ENCODE measurements at regions not wholly inside any gene's neighbourhood (a gene's known extent, or its start where the extent isn't known, plus 50 kb on each side); places are given as distances from the start of the nearest gene placed in this dataset.

DNA sequence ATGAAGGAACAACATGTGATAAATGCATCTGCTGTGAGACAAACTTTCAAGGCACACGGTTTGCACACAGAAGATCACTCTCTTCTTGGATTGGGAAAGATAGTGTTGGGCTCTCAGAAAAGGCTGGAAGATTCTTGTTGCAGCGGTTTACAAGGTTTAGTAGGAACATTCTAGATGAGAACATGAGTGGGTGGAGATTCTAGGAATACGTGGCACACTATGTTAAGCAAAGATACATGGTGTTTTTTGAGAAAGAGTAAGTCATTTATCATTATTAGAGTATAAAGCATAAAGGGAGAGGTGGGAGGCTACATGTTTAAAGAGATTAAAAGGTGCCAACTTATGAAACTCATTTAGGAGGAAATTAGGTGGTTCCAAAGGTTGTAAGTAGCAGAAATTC is 348.8 kb upstream of the HS3ST1 start:
- H2BK120ac ChIP-seq (ENCODE audit: low read depth, low read length), result no peak overlapping the region
- dilution Hi-C loops (cut with HindIII; ENCODE audit: low sequenced_read_pairs, unreplicated experiment) (no loop called here), intact Hi-C loops (cut with micrococcal nuclease) (no loop called here), in situ Hi-C loops (cut with MboI; ENCODE audit: low sequenced_read_pairs) (no loop called here)
- no peaks in the 10 kb centered on the region for H3K36me3 ChIP-seq (ENCODE audit: control insufficient read depth, insufficient read depth, low read length)
- WGBS, 2 experiments (ENCODE audit: extremely low coverage in 2 of 2, insufficient read length in 1 of 2), result 50% methylated on average over 1 of the region's 3 CpGs; no CpG with 5 or more reads in 1 of the 2 experiments
- ATAC-seq (ENCODE audit: low read depth) (no peak), DNase-seq (no peak)
- H3K27me3 ChIP-seq (ENCODE audit: control insufficient read depth, insufficient read depth, low read length), result no peaks in the 10 kb centered on the region
- no peak overlapping the region for H2AFZ ChIP-seq (replicated peaks; ENCODE audit: low read length, poor library complexity)
- no peak overlapping the region for H3K9ac ChIP-seq (ENCODE audit: low read depth, low read length)
- H3K4me1 ChIP-seq (ENCODE audit: control insufficient read depth, insufficient read depth, low read length), result no peaks in the 10 kb centered on the region
- H3K9me1 ChIP-seq (ENCODE audit: insufficient read depth, low read length), result no peaks in the 10 kb centered on the region
- H3K18ac ChIP-seq (ENCODE audit: low read depth, low read length), result no peak overlapping the region
- no peak overlapping the region for H4K91ac ChIP-seq (ENCODE audit: insufficient read depth, low read depth, low read length)
- H3K23ac ChIP-seq (ENCODE audit: low read depth, low read length), result no peak overlapping the region
- BruUV-seq (replicated peaks), result no TSS peak
- no peak overlapping the region for H3K4me2 ChIP-seq (ENCODE audit: low read depth, low read length)
- H2BK20ac ChIP-seq (ENCODE audit: low read depth, low read length), result no peak overlapping the region
- no peak overlapping the region for H2BK15ac ChIP-seq (ENCODE audit: low read depth, low read length)
- TF ChIP-seq POLR2A (IDR thresholded peaks at IDR 0.05; ENCODE audit: low read depth, low read length), result no peak
- TF ChIP-seq, protein P1, sequence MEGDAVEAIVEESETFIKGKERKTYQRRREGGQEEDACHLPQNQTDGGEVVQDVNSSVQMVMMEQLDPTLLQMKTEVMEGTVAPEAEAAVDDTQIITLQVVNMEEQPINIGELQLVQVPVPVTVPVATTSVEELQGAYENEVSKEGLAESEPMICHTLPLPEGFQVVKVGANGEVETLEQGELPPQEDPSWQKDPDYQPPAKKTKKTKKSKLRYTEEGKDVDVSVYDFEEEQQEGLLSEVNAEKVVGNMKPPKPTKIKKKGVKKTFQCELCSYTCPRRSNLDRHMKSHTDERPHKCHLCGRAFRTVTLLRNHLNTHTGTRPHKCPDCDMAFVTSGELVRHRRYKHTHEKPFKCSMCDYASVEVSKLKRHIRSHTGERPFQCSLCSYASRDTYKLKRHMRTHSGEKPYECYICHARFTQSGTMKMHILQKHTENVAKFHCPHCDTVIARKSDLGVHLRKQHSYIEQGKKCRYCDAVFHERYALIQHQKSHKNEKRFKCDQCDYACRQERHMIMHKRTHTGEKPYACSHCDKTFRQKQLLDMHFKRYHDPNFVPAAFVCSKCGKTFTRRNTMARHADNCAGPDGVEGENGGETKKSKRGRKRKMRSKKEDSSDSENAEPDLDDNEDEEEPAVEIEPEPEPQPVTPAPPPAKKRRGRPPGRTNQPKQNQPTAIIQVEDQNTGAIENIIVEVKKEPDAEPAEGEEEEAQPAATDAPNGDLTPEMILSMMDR (conservative IDR thresholded peaks at IDR 0.05; ENCODE audit: low read depth, low read length), result no peak
- TF ChIP-seq, protein P2, sequence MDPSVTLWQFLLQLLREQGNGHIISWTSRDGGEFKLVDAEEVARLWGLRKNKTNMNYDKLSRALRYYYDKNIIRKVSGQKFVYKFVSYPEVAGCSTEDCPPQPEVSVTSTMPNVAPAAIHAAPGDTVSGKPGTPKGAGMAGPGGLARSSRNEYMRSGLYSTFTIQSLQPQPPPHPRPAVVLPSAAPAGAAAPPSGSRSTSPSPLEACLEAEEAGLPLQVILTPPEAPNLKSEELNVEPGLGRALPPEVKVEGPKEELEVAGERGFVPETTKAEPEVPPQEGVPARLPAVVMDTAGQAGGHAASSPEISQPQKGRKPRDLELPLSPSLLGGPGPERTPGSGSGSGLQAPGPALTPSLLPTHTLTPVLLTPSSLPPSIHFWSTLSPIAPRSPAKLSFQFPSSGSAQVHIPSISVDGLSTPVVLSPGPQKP (IDR thresholded peaks at IDR 0.05; ENCODE audit: borderline replicate concordance, low read depth, low read length), result no peak
- no peak overlapping the region for H3K4me3 ChIP-seq (ENCODE audit: insufficient read depth, low read depth, low read length)
- no peak overlapping the region for H4K5ac ChIP-seq (ENCODE audit: low read depth, low read length)
- H2AK9ac ChIP-seq (replicated peaks; ENCODE audit: low read depth, low read length, poor library complexity), result no peak overlapping the region
- H3K79me1 ChIP-seq (ENCODE audit: low read depth in 1 of 2, low read length in 2 of 2), result no peaks in the 10 kb centered on the region
- H2AK5ac ChIP-seq (ENCODE audit: low read depth, low read length), result no peak overlapping the region
- no peaks in the 10 kb centered on the region for H3K9me3 ChIP-seq (ENCODE audit: control insufficient read depth, insufficient read depth, low read length)
- no peaks in the 10 kb centered on the region for H4K20me1 ChIP-seq (ENCODE audit: insufficient read depth, low read length)
- H2BK5ac ChIP-seq (ENCODE audit: low read depth, low read length, poor library complexity, severe bottlenecking), result no peak overlapping the region
- no peak overlapping the region for H3K4ac ChIP-seq (ENCODE audit: low read depth, low read length)
- POLR2A ChIA-PET (ENCODE audit: unreplicated experiment), result no interaction called here
- no peak overlapping the region for H4K8ac ChIP-seq (ENCODE audit: low read depth in 2 of 2, low read length in 2 of 2)
- no peak overlapping the region for H3K56ac ChIP-seq (ENCODE audit: extremely low read depth, insufficient read depth, low read length)
- no peak overlapping the region for H3K14ac ChIP-seq (replicated peaks; ENCODE audit: low read depth, low read length)
- CTCF ChIA-PET, result interaction anchor here (2.0 kb wide), 1 partner anchor 12 kb away, joined by 8 read pairs; no protein-coding TSS in a partner anchor
- no peak overlapping the region for H3K27ac ChIP-seq (ENCODE audit: insufficient read depth, low read length)
